GM23338 (cell line): ENCODE measurements at regions not wholly inside any gene's neighbourhood (a gene's known extent, or its start where the extent isn't known, plus 50 kb on each side); places are given as distances from the start of the nearest gene placed in this dataset.

Experiments used
- ATAC-seq: fragments of 200-7000 bp; cut with Tn5 transposase; 3 replicates; pipeline ENCODE4 v1.9.1; 2020
- DNase-seq: peaks from one replicate; pipeline ENCODE4 v3.0.0-alpha.2; 2015; ENCODE audit warnings: low spot score
- H2AFZ ChIP-seq: fragments of 200-600 bp; sonication (generic); 2 replicates; pipeline ENCODE4 v1.8.0; 2016; ENCODE audit warnings: antibody characterized with exemption, mild to moderate bottlenecking, moderate library complexity
- H3F3A ChIP-seq: fragments of 200-600 bp; sonication (generic); replicated peaks from 2 replicates; pipeline ENCODE4 v1.8.0; 2017; ENCODE audit warnings: antibody characterized with exemption, mixed run types, low read depth
- H3K27ac ChIP-seq: fragments of 200-600 bp; sonication (generic); 2 replicates; pipeline ENCODE4 v1.6.1; 2016; ENCODE audit warnings: low read depth
- H3K27me3 ChIP-seq: fragments of 200-600 bp; sonication (generic); 2 replicates; pipeline ENCODE4 v1.8.0; 2016; ENCODE audit warnings: mild to moderate bottlenecking, mixed run types, moderate library complexity; ENCODE audit not compliant: insufficient read depth
- H3K36me3 ChIP-seq: fragments of 200-600 bp; sonication (generic); 2 replicates; pipeline ENCODE4 v1.8.0; 2016; ENCODE audit warnings: mild to moderate bottlenecking; ENCODE audit not compliant: insufficient read depth
- H3K4me1 ChIP-seq: fragments of 200-600 bp; sonication (generic); 2 replicates; pipeline ENCODE4 v1.8.0; 2016; ENCODE audit warnings: mild to moderate bottlenecking, moderate library complexity; ENCODE audit not compliant: insufficient read depth
- H3K4me2 ChIP-seq: fragments of 200-600 bp; sonication (generic); 2 replicates; pipeline ENCODE4 v1.7.1; 2017; ENCODE audit warnings: mixed run types
- H3K4me3 ChIP-seq: fragments of 200-600 bp; sonication (generic); 2 replicates; pipeline ENCODE4 v1.6.1; 2016; ENCODE audit warnings: mixed run types
- H3K79me2 ChIP-seq: fragments of 200-600 bp; sonication (generic); replicated peaks from 2 replicates; pipeline ENCODE4 v1.8.0; 2017; ENCODE audit warnings: mild to moderate bottlenecking; ENCODE audit not compliant: insufficient read depth
- H3K9me2 ChIP-seq: fragments of 200-600 bp; sonication (generic); 2 replicates; pipeline ENCODE4 v1.8.0; 2017; ENCODE audit not compliant: insufficient read depth
- H4K20me1 ChIP-seq: fragments of 200-600 bp; sonication (generic); replicated peaks from 2 replicates; pipeline ENCODE4 v1.8.0; 2017; ENCODE audit warnings: mild to moderate bottlenecking; ENCODE audit not compliant: insufficient read depth
- H3K27ac Mint-ChIP-seq: 2 replicates; pipeline ENCODE4 v1.8.0; 2020; ENCODE audit warnings: inconsistent platforms, mild to moderate bottlenecking, moderate library complexity, mixed read lengths
- H3K27me3 Mint-ChIP-seq: 3 replicates; pipeline ENCODE4 v1.8.0; 2022; ENCODE audit warnings: low read depth, mild to moderate bottlenecking, moderate library complexity, mixed read lengths, inconsistent platforms; ENCODE audit not compliant: insufficient read depth, poor library complexity
- H3K36me3 Mint-ChIP-seq: 3 replicates; pipeline ENCODE4 v1.8.0; 2021; ENCODE audit warnings: low read depth, mild to moderate bottlenecking, inconsistent platforms, moderate library complexity, mixed read lengths
- H3K4me1 Mint-ChIP-seq: 3 replicates; pipeline ENCODE4 v1.8.0; 2020; ENCODE audit warnings: mild to moderate bottlenecking, inconsistent platforms, mixed read lengths
- H3K4me3 Mint-ChIP-seq: 3 replicates; pipeline ENCODE4 v1.8.0; 2021; ENCODE audit warnings: moderate library complexity, mild to moderate bottlenecking, inconsistent platforms, mixed read lengths
- H3K9me3 Mint-ChIP-seq: 3 replicates; pipeline ENCODE4 v1.8.0; 2020; ENCODE audit warnings: moderate library complexity, mild to moderate bottlenecking, inconsistent platforms, mixed read lengths
- CREB1 ChIP-seq: fragments of 250-450 bp; sonication (Bioruptor Pico); IDR thresholded peaks from 2 replicates; pipeline ENCODE4 v1.5.0; 2020; ENCODE audit warnings: low read depth, mild to moderate bottlenecking, moderate library complexity
- ETS1 ChIP-seq: IDR thresholded peaks from 2 replicates; pipeline ENCODE4 v1.6.1; 2016; ENCODE audit warnings: antibody characterized with exemption
- EZH2 ChIP-seq: fragments of 200-600 bp; sonication (generic); IDR thresholded peaks from one replicate; pipeline ENCODE4 v1.8.0; 2017; ENCODE audit warnings: antibody characterized with exemption, mild to moderate bottlenecking, low read depth; ENCODE audit not compliant: unreplicated experiment
- NANOG ChIP-seq: IDR thresholded peaks from 2 replicates; pipeline ENCODE4 v1.6.1; 2016; ENCODE audit warnings: antibody characterized with exemption, borderline replicate concordance
- POLR2AphosphoS5 ChIP-seq: IDR thresholded peaks from 2 replicates; pipeline ENCODE4 v1.6.1; 2016; ENCODE audit warnings: antibody characterized with exemption, low read depth
- STAT1 ChIP-seq: IDR thresholded peaks from one replicate; pipeline ENCODE4 v1.6.1; 2016; ENCODE audit warnings: antibody characterized with exemption; ENCODE audit not compliant: unreplicated experiment
- ZNF114 ChIP-seq: fragments of 250-450 bp; sonication (Bioruptor Pico); IDR thresholded peaks from 2 replicates; pipeline ENCODE4 v1.5.0; 2020; ENCODE audit warnings: mild to moderate bottlenecking, moderate library complexity
- ZNF331 ChIP-seq: fragments of 250-450 bp; sonication (Bioruptor Pico); IDR thresholded peaks from 2 replicates; pipeline ENCODE4 v1.5.0; 2020; ENCODE audit warnings: low read depth, mild to moderate bottlenecking, moderate library complexity
- ZNF462 ChIP-seq: fragments of 250-450 bp; sonication (Bioruptor Pico); IDR thresholded peaks from 2 replicates; pipeline ENCODE4 v1.5.0; 2020; ENCODE audit warnings: mild to moderate bottlenecking, moderate library complexity

- Histone ChIP-seq H3K27ac (no peak overlapping the region), H4K20me1 (no peaks in the 10 kb centered on the region), H3K9me2 (peaks cover 15% of the 10 kb centered on the region), H3F3A (no peaks in the 10 kb centered on the region), H3K27me3 (no peaks in the 10 kb centered on the region), H2AFZ (no peak overlapping the region), H3K36me3 (no peaks in the 10 kb centered on the region), H3K4me3 (no peak overlapping the region), H3K4me2 (peak overlapping the region; percentile 41), H3K79me2 (no peaks in the 10 kb centered on the region), H3K4me1 (peaks cover 12% of the 10 kb centered on the region; the same call in 1 of the 2 replicates)
- ATAC-seq (peak; percentile 95), DNase-seq (peak; percentile 35)
- no peak overlapping the region for H3K4me3 Mint-ChIP-seq
- no peak overlapping the region for H3K27ac Mint-ChIP-seq
- H3K36me3 Mint-ChIP-seq: no peaks in the 10 kb centered on the region
- peaks cover 5% of the 10 kb centered on the region for H3K27me3 Mint-ChIP-seq
- TF ChIP-seq ZNF114 (CRISPR knock-in tag) (no peak), CREB1 (CRISPR knock-in tag) (no peak), ZNF331 (0 out of 2 replicates have a peak, but pooled peaks have one; percentile 31), STAT1 (no peak)
- peaks cover 6% of the 10 kb centered on the region; the same call in 2 of the 3 replicates for H3K4me1 Mint-ChIP-seq
- no peaks in the 10 kb centered on the region for H3K9me3 Mint-ChIP-seq
Measured at GRCh38 chr2:60094450-60094929, 459.0 kb downstream of the BCL11A start.

GRCh38 chr2:60092781-60093180 is 460.7 kb downstream of the BCL11A start:
- Mint-ChIP-seq H3K27ac (no peak overlapping the region; the same call in 1 of the 2 replicates), H3K36me3 (no peaks in the 10 kb centered on the region), H3K27me3 (peaks cover 5% of the 10 kb centered on the region), H3K4me3 (no peak overlapping the region), H3K4me1 (peaks cover 6% of the 10 kb centered on the region; the same call in 2 of the 3 replicates), H3K9me3 (no peaks in the 10 kb centered on the region)
- H3K4me3 ChIP-seq: no peak overlapping the region
- no peak for TF ChIP-seq POLR2AphosphoS5
- H3K27ac ChIP-seq: no peak overlapping the region
- no peak overlapping the region for H2AFZ ChIP-seq
- H3K9me2 ChIP-seq: peaks cover 15% of the 10 kb centered on the region
- no peaks in the 10 kb centered on the region for H3K36me3 ChIP-seq
- no peaks in the 10 kb centered on the region for H4K20me1 ChIP-seq
- H3K4me2 ChIP-seq: no peak overlapping the region
- no peaks in the 10 kb centered on the region for H3K27me3 ChIP-seq
- H3K4me1 ChIP-seq: peaks cover 12% of the 10 kb centered on the region; the same call in 1 of the 2 replicates
- ATAC-seq (no peak), DNase-seq (no peak)
- H3K79me2 ChIP-seq: no peaks in the 10 kb centered on the region
- no peaks in the 10 kb centered on the region for H3F3A ChIP-seq

GRCh38 chr2:60091894-60092293 is 461.6 kb downstream of the BCL11A start:
- no peaks in the 10 kb centered on the region for H3K36me3 ChIP-seq
- no peaks in the 10 kb centered on the region for H4K20me1 ChIP-seq
- no peak overlapping the region for H3K27ac ChIP-seq
- Mint-ChIP-seq H3K36me3 (no peaks in the 10 kb centered on the region), H3K4me1 (peaks cover 6% of the 10 kb centered on the region; the same call in 2 of the 3 replicates), H3K9me3 (no peaks in the 10 kb centered on the region), H3K27ac (no peak overlapping the region), H3K4me3 (no peak overlapping the region), H3K27me3 (peaks cover 5% of the 10 kb centered on the region)
- no peak overlapping the region for H3K4me2 ChIP-seq
- ATAC-seq: no peak
- no peaks in the 10 kb centered on the region for H3F3A ChIP-seq
- no peak for DNase-seq
- H3K4me1 ChIP-seq: peaks cover 12% of the 10 kb centered on the region; the same call in 1 of the 2 replicates
- H3K4me3 ChIP-seq: no peak overlapping the region
- no peaks in the 10 kb centered on the region for H3K27me3 ChIP-seq
- no peak overlapping the region for H2AFZ ChIP-seq
- peaks cover 15% of the 10 kb centered on the region for H3K9me2 ChIP-seq
- no peaks in the 10 kb centered on the region for H3K79me2 ChIP-seq
- TF ChIP-seq ZNF462: no peak
- TF ChIP-seq NANOG: no peak
- no peak for TF ChIP-seq ETS1
- TF ChIP-seq EZH2: no peak
